Posterior vena cava (tissue), 2 donors: ENCODE measurements at regions not wholly inside any gene's neighbourhood (a gene's known extent, or its start where the extent isn't known, plus 50 kb on each side); places are given as distances from the start of the nearest gene placed in this dataset.
"Not testable (repeated sequence)": the region's sequence is repeated elsewhere in the genome, so short reads cannot be mapped to it uniquely, and the experiment has no call there.

ENCODE experiments used
- DNase-seq: peaks from one replicate; pipeline ENCODE4 v3.0.0-alpha.2; 2020; ENCODE audit warnings: low spot score
- intact Hi-C, 2 donors: fragments of 100-400 bp; cut with DNase I; formaldehyde crosslinking; loops; one replicate each; pipeline versions ENCODE4 v1.14.1 to v1.14.2; 2022 to 2023
- donor health status: DM: yes; HTN: yes; CAD: no.
- donor health status: DM: yes; HTN: yes; CAD: no.

GRCh38 chr5:118327389-118327788 lies 661.0 kb downstream of the DTWD2 start:
- DNase-seq: no peak
- intact Hi-C loops: no loop called here

- DNase-seq: no peak
- intact Hi-C loops: no loop called here
These were observed 661.8 kb downstream of the DTWD2 start for GRCh38 chr5:118326481-118327045.

GRCh38 chr5:118325931-118326330 lies 662.4 kb downstream of the DTWD2 start:
- intact Hi-C loops: no loop called here
- DNase-seq: no peak

DNA sequence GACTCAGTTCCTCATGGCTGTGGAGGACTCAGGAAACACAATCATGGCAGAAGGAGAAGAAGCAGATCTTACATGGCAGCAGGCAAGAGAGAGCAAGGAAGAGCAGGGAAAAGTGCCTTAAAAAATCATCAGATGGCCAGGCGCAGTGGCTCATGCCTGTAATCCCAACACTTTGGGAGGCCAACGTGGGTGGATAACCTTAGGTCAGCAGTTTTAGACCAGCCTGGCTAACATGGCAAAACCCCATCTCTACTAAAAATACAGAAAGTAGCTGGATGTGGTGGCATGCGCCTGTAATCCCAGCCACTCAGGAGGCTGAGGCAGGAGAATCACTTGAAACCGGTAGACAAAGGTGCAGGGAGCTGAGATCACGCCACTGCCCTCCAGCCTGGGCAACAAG lies 664.6 kb downstream of the DTWD2 start:
- DNase-seq, intact Hi-C loops: not testable (repeated sequence)

- DNase-seq: no peak
- intact Hi-C loops: no loop called here
These were observed 667.3 kb downstream of the DTWD2 start for GRCh38 chr5:118321081-118321480.

- intact Hi-C loops: no loop called here
- DNase-seq: no peak
These were observed 668.2 kb downstream of the DTWD2 start for GRCh38 chr5:118320121-118320520.

- DNase-seq: no peak
- intact Hi-C loops: no loop called here
These were observed 673.4 kb downstream of the DTWD2 start for GRCh38 chr5:118314931-118315330.

- intact Hi-C loops: no loop called here
These were observed 677.1 kb downstream of the DTWD2 start for GRCh38 chr5:118311103-118311819.

GRCh38 chr5:118310401-118310800 lies 677.9 kb downstream of the DTWD2 start:
- no peak for DNase-seq
- intact Hi-C loops: no loop called here

More at GRCh38 chr5:118311103-118311819, 677.1 kb downstream of the DTWD2 start:
- no peak for DNase-seq

DNA sequence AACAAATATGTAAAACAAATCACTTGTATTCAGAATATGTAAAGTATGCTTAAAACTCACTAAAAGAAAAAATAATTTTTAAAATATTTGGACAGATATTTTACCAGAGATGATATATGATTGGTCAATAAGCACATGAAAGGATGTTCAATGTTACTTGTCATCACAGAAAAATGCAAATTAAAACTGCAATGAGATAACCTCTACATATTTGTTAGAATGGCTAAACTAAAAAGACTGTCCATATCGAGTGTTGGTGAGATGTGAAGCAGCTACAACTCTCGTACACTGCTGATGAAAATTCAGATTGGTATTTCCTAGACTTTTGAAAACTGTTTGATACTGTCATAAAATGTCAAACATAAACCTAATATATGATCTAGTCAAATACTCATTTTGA lies 685.1 kb downstream of the DTWD2 start:
- intact Hi-C loops: no loop called here
- no peak for DNase-seq

DNA sequence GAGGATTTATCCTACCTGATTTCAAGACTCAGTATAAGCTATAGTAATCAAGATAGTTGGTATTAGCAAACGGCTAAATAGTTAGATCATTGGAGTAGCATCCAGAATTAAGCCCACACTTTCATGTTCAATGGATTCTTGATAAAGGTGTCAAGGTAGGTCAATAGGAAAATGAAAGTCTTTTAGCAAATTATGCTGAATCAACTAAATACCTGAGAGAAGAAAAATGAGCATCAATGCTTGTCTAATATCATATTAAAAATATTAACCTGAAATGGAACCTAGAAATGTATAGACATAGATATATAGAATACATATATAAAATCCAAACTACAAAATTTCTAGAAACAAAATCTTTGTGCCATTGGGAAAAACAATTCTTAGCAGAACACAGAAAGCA lies 685.6 kb downstream of the DTWD2 start:
- intact Hi-C loops: no loop called here
- no peak for DNase-seq

DNA sequence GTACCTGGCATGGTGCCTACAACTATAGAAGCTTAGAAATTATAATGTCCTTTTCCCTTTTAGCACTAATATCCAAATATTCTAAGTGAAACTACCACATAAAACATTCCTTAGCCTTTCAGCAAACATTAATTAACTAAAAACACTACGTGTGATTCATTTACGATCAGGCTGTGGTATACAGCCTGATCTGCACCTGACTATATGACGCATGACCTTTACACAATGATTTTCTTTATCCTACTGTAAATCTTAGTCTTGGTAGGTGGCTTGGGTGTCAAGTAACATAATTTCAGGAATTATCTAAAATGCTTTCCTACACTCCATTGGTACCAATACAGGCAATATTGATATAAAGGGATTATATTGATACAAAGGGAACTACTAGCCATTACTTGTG lies 686.7 kb downstream of the DTWD2 start:
- no peak for DNase-seq
- intact Hi-C loops: no loop called here

DNA sequence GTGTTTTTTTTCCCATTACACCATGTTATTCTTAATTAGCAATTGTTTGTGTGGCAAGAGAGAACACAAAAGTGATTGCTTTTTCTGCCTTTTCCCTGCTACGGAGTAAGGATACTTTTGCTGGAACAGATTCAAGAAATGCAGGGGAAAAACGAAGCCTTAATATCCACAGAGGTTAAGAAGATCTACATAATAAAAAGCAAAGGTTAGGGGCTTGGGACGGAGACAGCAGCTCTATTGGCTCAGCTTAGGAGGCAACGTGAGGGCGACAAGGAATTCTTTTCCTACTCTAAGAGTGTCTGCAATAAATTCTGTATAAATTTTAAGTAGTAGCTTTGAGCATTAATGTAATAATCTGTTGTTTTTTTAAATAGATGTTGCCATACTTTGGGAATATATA lies 693.3 kb downstream of the DTWD2 start:
- intact Hi-C loops: no loop called here
- no peak for DNase-seq

DNA sequence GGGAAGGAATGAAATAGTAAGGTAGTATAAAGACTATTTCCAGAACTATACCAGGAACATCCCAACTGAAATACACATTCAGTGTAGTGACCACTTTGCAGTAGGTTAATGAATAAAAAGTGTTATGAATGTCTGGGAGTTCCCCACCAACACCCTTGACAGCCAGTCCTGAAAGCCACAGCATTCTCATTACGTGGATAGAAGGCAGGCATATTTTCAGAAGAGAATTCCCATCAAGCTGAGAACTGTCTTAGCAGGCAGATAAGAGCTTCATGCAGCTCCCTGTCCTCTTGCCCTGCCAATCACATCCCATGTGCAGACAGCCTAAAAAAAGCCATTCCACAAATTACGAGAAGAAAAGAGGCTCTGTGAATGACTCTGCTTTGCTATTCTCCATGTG lies 695.0 kb downstream of the DTWD2 start:
- intact Hi-C loops: loop anchor here in 1 of 2 donors (5.0 kb wide), 1 partner anchor 1771 kb away; no protein-coding TSS in a partner anchor
- no peak for DNase-seq

DNA sequence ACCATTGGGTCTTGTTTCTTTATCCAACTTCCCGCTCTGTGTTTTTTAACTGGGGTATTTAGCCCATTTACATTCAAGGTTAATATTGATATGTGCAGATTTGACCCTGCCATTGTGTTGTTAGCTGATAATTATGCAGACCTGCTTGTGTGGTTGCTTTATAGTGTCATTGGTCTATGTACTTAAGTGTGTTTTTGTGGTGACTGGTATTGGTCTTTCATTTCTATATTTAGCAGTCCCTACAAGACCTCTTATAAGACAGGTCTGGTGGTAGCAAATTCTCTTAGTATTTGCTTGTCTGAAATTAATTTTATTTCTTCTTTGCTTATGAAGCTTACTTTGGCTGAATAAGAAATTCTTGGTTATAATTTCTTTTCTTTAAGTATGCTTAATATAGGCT lies 698.1 kb downstream of the DTWD2 start:
- DNase-seq: no peak
- intact Hi-C loops: loop anchor here in 1 of 2 donors (5.0 kb wide), 1 partner anchor 1768 kb away; no protein-coding TSS in a partner anchor

- DNase-seq, intact Hi-C loops: not testable (repeated sequence)
These were observed 704.1 kb downstream of the DTWD2 start for GRCh38 chr5:118284230-118284629.

GRCh38 chr5:118282480-118283038 lies 705.8 kb downstream of the DTWD2 start:
- intact Hi-C loops, DNase-seq: not testable (repeated sequence)

DNA sequence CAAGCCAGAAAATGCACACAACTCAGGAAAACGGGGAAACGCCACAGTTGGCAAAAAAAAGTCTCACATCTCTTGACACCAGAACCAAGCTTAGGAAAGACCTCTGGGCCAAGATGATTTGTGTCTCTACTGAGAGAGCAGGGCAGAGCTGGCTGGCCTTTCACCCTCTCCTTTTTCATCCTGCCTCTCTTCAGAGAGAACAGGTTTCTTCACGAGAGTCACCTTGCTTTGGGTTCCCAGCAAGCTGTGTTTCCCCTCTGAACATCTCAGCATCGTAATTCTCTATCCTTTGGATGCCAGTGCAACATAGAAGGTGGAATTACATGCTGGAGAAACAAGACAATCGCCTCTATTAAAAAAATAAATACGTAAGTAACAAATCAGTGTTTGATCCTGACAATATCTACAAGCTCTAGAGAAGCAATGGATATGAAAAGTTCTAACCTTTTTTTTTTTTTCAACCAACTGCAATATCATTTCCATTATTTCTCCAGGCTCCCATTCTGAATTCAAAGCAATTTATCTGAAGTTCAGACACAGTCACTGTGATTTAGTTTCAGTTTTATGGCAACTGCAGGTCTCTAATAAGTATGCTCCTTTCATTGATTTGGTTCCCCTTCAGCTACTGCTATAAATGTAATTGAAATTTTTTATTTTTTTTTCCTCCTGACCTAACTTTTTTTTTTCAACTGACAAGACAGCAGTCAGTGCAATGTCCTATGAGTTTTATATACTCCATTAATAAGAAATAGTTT lies 708.6 kb downstream of the DTWD2 start:
- intact Hi-C loops: no loop called here
- DNase-seq: no peak

DNA sequence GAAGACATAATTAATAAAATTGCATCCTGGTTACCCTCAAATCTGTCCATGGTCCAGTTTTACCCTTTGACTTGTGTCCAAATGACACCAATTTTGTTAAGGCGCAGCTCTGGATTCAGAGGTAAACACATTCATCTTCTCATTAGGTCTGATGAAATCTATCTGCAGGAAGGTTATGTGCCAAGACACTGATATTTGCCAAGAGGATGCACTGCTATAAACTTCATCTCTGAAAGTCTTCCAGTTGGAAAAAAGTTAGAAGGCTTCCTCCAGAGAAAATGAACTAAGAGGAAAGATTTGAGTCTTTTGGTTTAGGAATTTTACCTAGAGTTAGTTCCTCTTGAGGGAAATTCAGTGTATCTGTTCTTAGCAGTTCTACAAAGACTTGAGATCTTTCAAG lies 717.8 kb downstream of the DTWD2 start:
- no peak for DNase-seq
- intact Hi-C loops: no loop called here

- intact Hi-C loops: no loop called here
- no peak for DNase-seq
These were observed 730.1 kb downstream of the DTWD2 start for GRCh38 chr5:118258223-118258622.
